Panc1 (cell line): ENCODE measurements at regions not wholly inside any gene's neighbourhood (a gene's known extent, or its start where the extent isn't known, plus 50 kb on each side); places are given as distances from the start of the nearest gene placed in this dataset.

Experiments
- POLR2AphosphoS5 ChIP-seq: IDR thresholded peaks from 2 replicates; pipeline ENCODE4 v1.6.1; 2012; ENCODE audit warnings: mild to moderate bottlenecking, low read depth, low read length, moderate library complexity
- TF ChIP-seq, protein P1 (sequence below): fragments of 450-650 bp; IDR thresholded peaks from 2 replicates; pipeline ENCODE4 v1.5.1; 2017; ENCODE audit warnings: mild to moderate bottlenecking

- TF ChIP-seq, protein P1, sequence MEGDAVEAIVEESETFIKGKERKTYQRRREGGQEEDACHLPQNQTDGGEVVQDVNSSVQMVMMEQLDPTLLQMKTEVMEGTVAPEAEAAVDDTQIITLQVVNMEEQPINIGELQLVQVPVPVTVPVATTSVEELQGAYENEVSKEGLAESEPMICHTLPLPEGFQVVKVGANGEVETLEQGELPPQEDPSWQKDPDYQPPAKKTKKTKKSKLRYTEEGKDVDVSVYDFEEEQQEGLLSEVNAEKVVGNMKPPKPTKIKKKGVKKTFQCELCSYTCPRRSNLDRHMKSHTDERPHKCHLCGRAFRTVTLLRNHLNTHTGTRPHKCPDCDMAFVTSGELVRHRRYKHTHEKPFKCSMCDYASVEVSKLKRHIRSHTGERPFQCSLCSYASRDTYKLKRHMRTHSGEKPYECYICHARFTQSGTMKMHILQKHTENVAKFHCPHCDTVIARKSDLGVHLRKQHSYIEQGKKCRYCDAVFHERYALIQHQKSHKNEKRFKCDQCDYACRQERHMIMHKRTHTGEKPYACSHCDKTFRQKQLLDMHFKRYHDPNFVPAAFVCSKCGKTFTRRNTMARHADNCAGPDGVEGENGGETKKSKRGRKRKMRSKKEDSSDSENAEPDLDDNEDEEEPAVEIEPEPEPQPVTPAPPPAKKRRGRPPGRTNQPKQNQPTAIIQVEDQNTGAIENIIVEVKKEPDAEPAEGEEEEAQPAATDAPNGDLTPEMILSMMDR: peak; percentile 99
- TF ChIP-seq POLR2AphosphoS5: no peak
Observed at GRCh38 chr18:77650799-77651385, 401.2 kb downstream of the GALR1 start.
